ENCODE measurements at regions not wholly inside any gene's neighbourhood (a gene's known extent, or its start where the extent isn't known, plus 50 kb on each side); places are given as distances from the start of the nearest gene placed in this dataset.
"Not testable (repeated sequence)": the region's sequence is repeated elsewhere in the genome, so short reads cannot be mapped to it uniquely, and the experiment has no call there.

- H3K27ac Mint-ChIP-seq (ENCODE audit: unreplicated experiment) = no peak overlapping the region
- H3K9me3 ChIP-seq = no peaks in the 10 kb centered on the region
- no peaks in the 10 kb centered on the region for H3K4me1 ChIP-seq
- no peaks in the 10 kb centered on the region for H3K27me3 ChIP-seq (replicated peaks; ENCODE audit: control insufficient read depth, insufficient read depth, low read length)
- DNase-seq = no peak
- intact Hi-C loops (cut with micrococcal nuclease; ENCODE audit: unreplicated experiment) = no loop called here
- H3K9me3 Mint-ChIP-seq (ENCODE audit: unreplicated experiment) = no peaks in the 10 kb centered on the region
- H3K4me1 Mint-ChIP-seq (ENCODE audit: low read depth, unreplicated experiment) = no peaks in the 10 kb centered on the region
- H3K4me3 ChIP-seq (ENCODE audit: low read depth, low read length) = no peak overlapping the region
- no peaks in the 10 kb centered on the region for H3K36me3 ChIP-seq (ENCODE audit: control insufficient read depth, insufficient read depth, low read length)
- H3K4me3 Mint-ChIP-seq (ENCODE audit: unreplicated experiment) = no peak overlapping the region
- CTCF ChIA-PET = no interaction called here
- H3K27me3 Mint-ChIP-seq (ENCODE audit: insufficient read depth, unreplicated experiment) = peaks cover 3% of the 10 kb centered on the region
- TF ChIP-seq CTCF (IDR thresholded peaks at IDR 0.05; ENCODE audit: insufficient read depth in 1 of 2, low read depth in 1 of 2, low read length in 1 of 2, severe bottlenecking in 1 of 2, unreplicated experiment in 1 of 2) = no peak
- POLR2A ChIA-PET = no interaction called here
- no peaks in the 10 kb centered on the region for H3K36me3 Mint-ChIP-seq (ENCODE audit: insufficient read depth, unreplicated experiment)
- no TSS peak for BruUV-seq (replicated peaks)
Measured at GRCh38 chr1:69110851-69111250, 456.9 kb upstream of the LRRC7 start.

GRCh38 chr1:69120126-69120741, 447.5 kb upstream of the LRRC7 start:
- H3K36me3 ChIP-seq (ENCODE audit: control insufficient read depth, insufficient read depth, low read length); BruUV-seq (replicated peaks); H3K4me1 Mint-ChIP-seq (ENCODE audit: low read depth, unreplicated experiment); H3K27me3 Mint-ChIP-seq (ENCODE audit: insufficient read depth, unreplicated experiment); H3K36me3 Mint-ChIP-seq (ENCODE audit: insufficient read depth, unreplicated experiment); H3K27ac Mint-ChIP-seq (ENCODE audit: unreplicated experiment); H3K4me1 ChIP-seq; H3K4me3 Mint-ChIP-seq (ENCODE audit: unreplicated experiment); H3K9me3 ChIP-seq; H3K27me3 ChIP-seq (replicated peaks; ENCODE audit: control insufficient read depth, insufficient read depth, low read length); intact Hi-C loops (cut with micrococcal nuclease; ENCODE audit: unreplicated experiment); DNase-seq; POLR2A ChIA-PET; H3K4me3 ChIP-seq (ENCODE audit: low read depth, low read length); H3K9me3 Mint-ChIP-seq (ENCODE audit: unreplicated experiment); CTCF ChIA-PET: not testable (repeated sequence)

- BruUV-seq (replicated peaks) = no TSS peak
- H3K4me1 ChIP-seq = no peaks in the 10 kb centered on the region
- no peaks in the 10 kb centered on the region for H3K27me3 ChIP-seq (replicated peaks; ENCODE audit: control insufficient read depth, insufficient read depth, low read length)
- Mint-ChIP-seq H3K9me3 (ENCODE audit: unreplicated experiment) (no peaks in the 10 kb centered on the region), H3K36me3 (ENCODE audit: insufficient read depth, unreplicated experiment) (no peaks in the 10 kb centered on the region), H3K4me3 (ENCODE audit: unreplicated experiment) (no peak overlapping the region), H3K4me1 (ENCODE audit: low read depth, unreplicated experiment) (no peaks in the 10 kb centered on the region), H3K27me3 (ENCODE audit: insufficient read depth, unreplicated experiment) (no peaks in the 10 kb centered on the region), H3K27ac (ENCODE audit: unreplicated experiment) (no peak overlapping the region)
- H3K36me3 ChIP-seq (ENCODE audit: control insufficient read depth, insufficient read depth, low read length) = no peaks in the 10 kb centered on the region
- intact Hi-C loops (cut with micrococcal nuclease; ENCODE audit: unreplicated experiment) = no loop called here
- H3K4me3 ChIP-seq (ENCODE audit: low read depth, low read length) = no peak overlapping the region
- no peaks in the 10 kb centered on the region for H3K9me3 ChIP-seq
- ChIA-PET CTCF (no interaction called here), POLR2A (no interaction called here)
- DNase-seq = no peak
- TF ChIP-seq CTCF (IDR thresholded peaks at IDR 0.05; ENCODE audit: insufficient read depth in 1 of 2, low read depth in 1 of 2, low read length in 1 of 2, severe bottlenecking in 1 of 2, unreplicated experiment in 1 of 2) = no peak
Measured at GRCh38 chr1:69120817-69121216, 446.9 kb upstream of the LRRC7 start.

GRCh38 chr1:69121723-69122122, 446.0 kb upstream of the LRRC7 start:
- H3K4me1 Mint-ChIP-seq (ENCODE audit: low read depth, unreplicated experiment) = no peaks in the 10 kb centered on the region
- no peaks in the 10 kb centered on the region for H3K9me3 ChIP-seq
- H3K27me3 Mint-ChIP-seq (ENCODE audit: insufficient read depth, unreplicated experiment) = no peaks in the 10 kb centered on the region
- no peaks in the 10 kb centered on the region for H3K36me3 Mint-ChIP-seq (ENCODE audit: insufficient read depth, unreplicated experiment)
- H3K27ac Mint-ChIP-seq (ENCODE audit: unreplicated experiment) = no peak overlapping the region
- no TSS peak for BruUV-seq (replicated peaks)
- H3K4me3 Mint-ChIP-seq (ENCODE audit: unreplicated experiment) = no peak overlapping the region
- TF ChIP-seq CTCF (IDR thresholded peaks at IDR 0.05; ENCODE audit: insufficient read depth in 1 of 2, low read depth in 1 of 2, low read length in 1 of 2, severe bottlenecking in 1 of 2, unreplicated experiment in 1 of 2) = no peak
- H3K4me1 ChIP-seq = no peaks in the 10 kb centered on the region
- CTCF ChIA-PET = no interaction called here
- POLR2A ChIA-PET = no interaction called here
- H3K27me3 ChIP-seq (replicated peaks; ENCODE audit: control insufficient read depth, insufficient read depth, low read length) = no peaks in the 10 kb centered on the region
- H3K9me3 Mint-ChIP-seq (ENCODE audit: unreplicated experiment) = no peaks in the 10 kb centered on the region
- intact Hi-C loops (cut with micrococcal nuclease; ENCODE audit: unreplicated experiment) = no loop called here
- no peak overlapping the region for H3K4me3 ChIP-seq (ENCODE audit: low read depth, low read length)
- H3K36me3 ChIP-seq (ENCODE audit: control insufficient read depth, insufficient read depth, low read length) = no peaks in the 10 kb centered on the region
- DNase-seq = no peak
